Panc1 (cell line): ENCODE measurements at regions not wholly inside any gene's neighbourhood (a gene's known extent, or its start where the extent isn't known, plus 50 kb on each side); places are given as distances from the start of the nearest gene placed in this dataset.
"Not testable (repeated sequence)": the region's sequence is repeated elsewhere in the genome, so short reads cannot be mapped to it uniquely, and the experiment has no call there.

Source experiments
- ATAC-seq: fragments of 200-7000 bp; cut with Tn5 transposase; 2 replicates; pipeline ENCODE4 v1.9.1; 2020; ENCODE audit warnings: mild to moderate bottlenecking, moderate library complexity
- BruUV-seq: library from RNA; stranded (reverse); fragments of 400-500 nt; replicated peaks from 2 replicates; lab custom pipeline; 2021; lab: Mats Ljungman, UMichigan
- CTCF ChIA-PET: fragments of 300-600 bp; sonication (Branson Sonifier 250); formaldehyde crosslinking; loops from one replicate; lab custom pipeline; 2022; ENCODE audit warnings: antibody characterized with exemption; lab: Charles Lee
- POLR2A ChIA-PET: fragments of 300-600 bp; sonication (Branson Sonifier 250); formaldehyde crosslinking; loops from one replicate; lab custom pipeline; 2022; ENCODE audit warnings: antibody characterized with exemption; lab: Charles Lee
- DNase-seq: peaks from one replicate; pipeline ENCODE4 v3.0.0-alpha.2; 2010; ENCODE audit warnings: low read depth, low spot score
- H3K27ac ChIP-seq: 2 replicates; pipeline ENCODE4 v1.5.1; 2011; ENCODE audit warnings: mild to moderate bottlenecking, low read length, inconsistent platforms
- H3K27me3 ChIP-seq: fragments of 200-500 bp; sonication (Bioruptor generic); 2 replicates; pipeline ENCODE4 v1.6.0; 2014; ENCODE audit warnings: low read length, inconsistent platforms; ENCODE audit not compliant: control insufficient read depth, insufficient read depth
- H3K36me3 ChIP-seq: fragments of 200-500 bp; sonication (Bioruptor generic); 2 replicates; pipeline ENCODE4 v1.5.1; 2014; ENCODE audit warnings: inconsistent platforms, mild to moderate bottlenecking, low read length, moderate library complexity; ENCODE audit not compliant: control insufficient read depth, insufficient read depth
- H3K4me1 ChIP-seq: 2 replicates; pipeline ENCODE4 v1.5.1; 2011; ENCODE audit warnings: inconsistent platforms, mild to moderate bottlenecking, low read length, moderate library complexity; ENCODE audit not compliant: control insufficient read depth, insufficient read depth
- H3K4me3 ChIP-seq, 2 experiments: 2 replicates each; pipeline ENCODE4 v1.5.1; 2011 to 2012; ENCODE audit warnings: low read depth in 2 of 2, low read length in 2 of 2, mild to moderate bottlenecking in 2 of 2, inconsistent platforms in 1 of 2, moderate library complexity in 1 of 2
- H3K9me3 ChIP-seq: fragments of 200-500 bp; sonication (Bioruptor generic); 2 replicates; pipeline ENCODE4 v1.5.1; 2014; ENCODE audit warnings: low read depth, mild to moderate bottlenecking, inconsistent platforms, low read length, moderate library complexity; ENCODE audit not compliant: control insufficient read depth, insufficient read depth
- CTCF ChIP-seq: fragments of 450-650 bp; IDR thresholded peaks from 2 replicates; pipeline ENCODE4 v1.5.1; 2017; ENCODE audit warnings: mild to moderate bottlenecking
- POLR2AphosphoS5 ChIP-seq: IDR thresholded peaks from 2 replicates; pipeline ENCODE4 v1.6.1; 2012; ENCODE audit warnings: mild to moderate bottlenecking, low read depth, low read length, moderate library complexity
- REST ChIP-seq, 2 experiments: IDR thresholded peaks; 2 replicates each; pipeline ENCODE4 v1.6.1; 2011 to 2012; ENCODE audit warnings: low read depth in 2 of 2, control low read depth in 1 of 2, low read length in 1 of 2, mild to moderate bottlenecking in 1 of 2, moderate library complexity in 1 of 2; ENCODE audit not compliant: insufficient read depth in 1 of 2
- SIN3A ChIP-seq: IDR thresholded peaks from 2 replicates; pipeline ENCODE4 v1.6.1; 2012; ENCODE audit warnings: low read depth, mild to moderate bottlenecking, low read length, moderate library complexity, borderline replicate concordance; ENCODE audit not compliant: insufficient read depth
- TCF7L2 ChIP-seq: IDR thresholded peaks from 2 replicates; pipeline ENCODE4 v1.6.1; 2011; ENCODE audit warnings: mild to moderate bottlenecking, low read depth, low read length, inconsistent platforms
- in situ Hi-C: cut with HindIII; loops from 2 replicates; pipeline ENCODE4 v1.10.0; 2016; ENCODE audit warnings: low sequenced_read_pairs, low pct_unique_long_range_greater_than_20kb
- intact Hi-C: fragments of 100-400 bp; cut with micrococcal nuclease; formaldehyde crosslinking; loops from one replicate; pipeline ENCODE4 v1.10.0; 2022; ENCODE audit not compliant: unreplicated experiment

GRCh38 chr20:30621346-30621745, 636.1 kb upstream of the DEFB115 start:
- H3K4me1 ChIP-seq, H3K9me3 ChIP-seq, DNase-seq, H3K27ac ChIP-seq, CTCF ChIA-PET, ATAC-seq, H3K27me3 ChIP-seq, H3K36me3 ChIP-seq, POLR2A ChIA-PET, BruUV-seq, in situ Hi-C loops, intact Hi-C loops, H3K4me3 ChIP-seq: not testable (repeated sequence)

GRCh38 chr20:30624310-30624709, 633.2 kb upstream of the DEFB115 start:
- H3K4me3 ChIP-seq, BruUV-seq, H3K36me3 ChIP-seq, ATAC-seq, H3K9me3 ChIP-seq, H3K27ac ChIP-seq, POLR2A ChIA-PET, DNase-seq, H3K4me1 ChIP-seq, H3K27me3 ChIP-seq, in situ Hi-C loops, CTCF ChIA-PET, intact Hi-C loops: not testable (repeated sequence)

GRCh38 chr20:30629376-30629775, 628.1 kb upstream of the DEFB115 start:
- H3K27ac ChIP-seq, H3K4me1 ChIP-seq, H3K4me3 ChIP-seq, DNase-seq, POLR2A ChIA-PET, BruUV-seq, in situ Hi-C loops, H3K9me3 ChIP-seq, H3K27me3 ChIP-seq, ATAC-seq, H3K36me3 ChIP-seq, intact Hi-C loops, CTCF ChIA-PET: not testable (repeated sequence)

- CTCF ChIA-PET, result no interaction called here
- no peaks in the 10 kb centered on the region for H3K9me3 ChIP-seq
- no peak for ATAC-seq
- TF ChIP-seq SIN3A (no peak), CTCF (no peak), TCF7L2 (no peak), REST (IDR thresholded peaks at IDR 0.05; ENCODE audit: insufficient read depth in 1 of 2, low read depth in 2 of 2, low read length in 1 of 2) (no peak), POLR2AphosphoS5 (no peak)
- no TSS peak for BruUV-seq
- POLR2A ChIA-PET, result no interaction called here
- DNase-seq, result no peak
- intact Hi-C loops (no loop called here), in situ Hi-C loops (no loop called here)
- H3K4me1 ChIP-seq, result no peaks in the 10 kb centered on the region
- no peaks in the 10 kb centered on the region for H3K36me3 ChIP-seq
- no peak overlapping the region for H3K27ac ChIP-seq
- H3K4me3 ChIP-seq, result no peak overlapping the region
- no peaks in the 10 kb centered on the region for H3K27me3 ChIP-seq
Measured at GRCh38 chr20:30630761-30631160, 626.7 kb upstream of the DEFB115 start.

- H3K4me1 ChIP-seq, POLR2A ChIA-PET, BruUV-seq, intact Hi-C loops, DNase-seq, H3K4me3 ChIP-seq, H3K27me3 ChIP-seq, H3K36me3 ChIP-seq, H3K27ac ChIP-seq, CTCF ChIA-PET, in situ Hi-C loops, ATAC-seq, H3K9me3 ChIP-seq: not testable (repeated sequence)
Measured at GRCh38 chr20:30631261-30631789, 626.1 kb upstream of the DEFB115 start.
